Mucosa of descending colon (tissue), 3 donors: ENCODE measurements at regions not wholly inside any gene's neighbourhood (a gene's known extent, or its start where the extent isn't known, plus 50 kb on each side); places are given as distances from the start of the nearest gene placed in this dataset.

Experiments
- ATAC-seq: fragments of 200-7000 bp; cut with Tn5 transposase; one replicate; pipeline ENCODE4 v1.9.1; 2020; ENCODE audit warnings: mild to moderate bottlenecking, moderate library complexity
- DNase-seq, 3 donors: peaks; one replicate each; pipeline ENCODE4 v3.0.0-alpha.2; 2020
- H3K36me3 ChIP-seq: fragments of 200-600 bp; one replicate; pipeline ENCODE4 v1.8.0; 2021; ENCODE audit warnings: low read depth, mild to moderate bottlenecking
- H3K4me1 ChIP-seq: fragments of 200-600 bp; one replicate; pipeline ENCODE4 v1.8.0; 2021; ENCODE audit warnings: low read depth, mild to moderate bottlenecking
- H3K4me3 ChIP-seq: fragments of 200-600 bp; one replicate; pipeline ENCODE4 v1.8.0; 2021; ENCODE audit warnings: mild to moderate bottlenecking
- H3K9me3 ChIP-seq: fragments of 200-600 bp; one replicate; pipeline ENCODE4 v1.8.0; 2021; ENCODE audit warnings: mild to moderate bottlenecking
- CTCF ChIP-seq: fragments of 200-600 bp; IDR thresholded peaks from one replicate; pipeline ENCODE4 v1.8.0; 2022; ENCODE audit warnings: antibody characterized with exemption, mild to moderate bottlenecking
- intact Hi-C, 2 donors: fragments of 100-400 bp; cut with DNase I in 1 of 2; cut with micrococcal nuclease in 1 of 2; formaldehyde crosslinking; loops; one replicate each; pipeline versions ENCODE4 v1.11.0 to v1.11.1; 2022; cut with DNase I, micrococcal nuclease
- donor health status: DM: no; HTN: no; CAD: no; lungs with moderate emphysema.
- donor health status: DM: no; HTN: no; CAD: no.
- donor health status: DM: no; HTN: yes; CAD: no.

GRCh38 chr3:55305696-55306485, 181.2 kb downstream of the WNT5A start:
- ATAC-seq (no peak), DNase-seq (no peak)
- no peaks in the 10 kb centered on the region for H3K9me3 ChIP-seq
- no peaks in the 10 kb centered on the region for H3K4me1 ChIP-seq
- intact Hi-C loops = no loop called here
- no peak overlapping the region for H3K4me3 ChIP-seq
- no peaks in the 10 kb centered on the region for H3K36me3 ChIP-seq
- TF ChIP-seq CTCF = no peak

- no peaks in the 10 kb centered on the region for H3K36me3 ChIP-seq
- no peak overlapping the region for H3K4me3 ChIP-seq
- no peaks in the 10 kb centered on the region for H3K9me3 ChIP-seq
- no peak for DNase-seq
- H3K4me1 ChIP-seq = no peaks in the 10 kb centered on the region
- no peak for ATAC-seq
- intact Hi-C loops = no loop called here
- TF ChIP-seq CTCF = no peak
Observed at GRCh38 chr3:55300701-55301100, 186.4 kb downstream of the WNT5A start.

- intact Hi-C loops = no loop called here
- DNase-seq (no peak), ATAC-seq (no peak)
- Histone ChIP-seq H3K4me1 (no peaks in the 10 kb centered on the region), H3K9me3 (no peaks in the 10 kb centered on the region), H3K4me3 (no peak overlapping the region), H3K36me3 (no peaks in the 10 kb centered on the region)
- TF ChIP-seq CTCF = no peak
Observed at GRCh38 chr3:55297706-55298105, 189.4 kb downstream of the WNT5A start.

- H3K4me3 ChIP-seq = no peak overlapping the region
- DNase-seq = no peak
- H3K9me3 ChIP-seq = no peaks in the 10 kb centered on the region
- H3K36me3 ChIP-seq = no peaks in the 10 kb centered on the region
- ATAC-seq = no peak
- intact Hi-C loops = no loop called here
- no peaks in the 10 kb centered on the region for H3K4me1 ChIP-seq
- TF ChIP-seq CTCF = no peak
Observed at GRCh38 chr3:55297245-55297644, 189.9 kb downstream of the WNT5A start.

GRCh38 chr3:55296791-55297190, 190.3 kb downstream of the WNT5A start:
- intact Hi-C loops = no loop called here
- DNase-seq (no peak), ATAC-seq (no peak)
- H3K4me3 ChIP-seq = no peak overlapping the region
- no peak for TF ChIP-seq CTCF
- H3K36me3 ChIP-seq = no peaks in the 10 kb centered on the region
- H3K4me1 ChIP-seq = no peaks in the 10 kb centered on the region
- no peaks in the 10 kb centered on the region for H3K9me3 ChIP-seq
